Fibroblast of lung (primary cell): ENCODE measurements at regions not wholly inside any gene's neighbourhood (a gene's known extent, or its start where the extent isn't known, plus 50 kb on each side); places are given as distances from the start of the nearest gene placed in this dataset.

Experiments
- EZH2 ChIP-seq: IDR thresholded peaks from 2 replicates; pipeline ENCODE4 v1.5.1; 2012; ENCODE audit warnings: low read length, control low read depth, mild to moderate bottlenecking; ENCODE audit errors: missing control alignments
- TF ChIP-seq, protein P1 (sequence below), 2 donors: IDR thresholded peaks in 1 of 2; conservative IDR thresholded peaks in 1 of 2; 1 replicate in 1 of 2; 2 replicates in 1 of 2; pipeline ENCODE4 v1.5.1; 2011 to 2012; ENCODE audit warnings: low read length in 2 of 2, control low read depth in 1 of 2, inconsistent platforms in 1 of 2, low read depth in 1 of 2, mild to moderate bottlenecking in 1 of 2

GRCh38 chr5:61919920-61920319 is 386.1 kb upstream of the KIF2A start:
- no peak for TF ChIP-seq EZH2
- TF ChIP-seq, protein P1, sequence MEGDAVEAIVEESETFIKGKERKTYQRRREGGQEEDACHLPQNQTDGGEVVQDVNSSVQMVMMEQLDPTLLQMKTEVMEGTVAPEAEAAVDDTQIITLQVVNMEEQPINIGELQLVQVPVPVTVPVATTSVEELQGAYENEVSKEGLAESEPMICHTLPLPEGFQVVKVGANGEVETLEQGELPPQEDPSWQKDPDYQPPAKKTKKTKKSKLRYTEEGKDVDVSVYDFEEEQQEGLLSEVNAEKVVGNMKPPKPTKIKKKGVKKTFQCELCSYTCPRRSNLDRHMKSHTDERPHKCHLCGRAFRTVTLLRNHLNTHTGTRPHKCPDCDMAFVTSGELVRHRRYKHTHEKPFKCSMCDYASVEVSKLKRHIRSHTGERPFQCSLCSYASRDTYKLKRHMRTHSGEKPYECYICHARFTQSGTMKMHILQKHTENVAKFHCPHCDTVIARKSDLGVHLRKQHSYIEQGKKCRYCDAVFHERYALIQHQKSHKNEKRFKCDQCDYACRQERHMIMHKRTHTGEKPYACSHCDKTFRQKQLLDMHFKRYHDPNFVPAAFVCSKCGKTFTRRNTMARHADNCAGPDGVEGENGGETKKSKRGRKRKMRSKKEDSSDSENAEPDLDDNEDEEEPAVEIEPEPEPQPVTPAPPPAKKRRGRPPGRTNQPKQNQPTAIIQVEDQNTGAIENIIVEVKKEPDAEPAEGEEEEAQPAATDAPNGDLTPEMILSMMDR (conservative IDR thresholded peaks at IDR 0.05 in 1 of 2, IDR thresholded peaks at IDR 0.05 in 1 of 2; ENCODE audit: low read depth in 1 of 2, low read length in 2 of 2): no peak
